HFF-Myc (cell line): ENCODE measurements at regions not wholly inside any gene's neighbourhood (a gene's known extent, or its start where the extent isn't known, plus 50 kb on each side); places are given as distances from the start of the nearest gene placed in this dataset.

Experiments
- DNase-seq: peaks from one replicate; pipeline ENCODE4 v3.0.0-alpha.2; 2011; ENCODE audit warnings: low read depth; ENCODE audit errors: extremely low read depth
- H3K4me3 ChIP-seq: replicated peaks from 2 replicates; pipeline ENCODE4 v1.5.1; 2011; ENCODE audit warnings: low read depth, mild to moderate bottlenecking, control low read depth, low read length
- CTCF ChIP-seq: IDR thresholded peaks from 2 replicates; pipeline ENCODE4 v1.5.1; 2012; ENCODE audit warnings: mild to moderate bottlenecking, low read depth, low read length, control low read depth; ENCODE audit errors: missing control alignments

GRCh38 chr3:13199006-13199776, 126.0 kb upstream of the IQSEC1 start:
- H3K4me3 ChIP-seq: no peak overlapping the region
- TF ChIP-seq CTCF: no peak
- no peak for DNase-seq

- no peak overlapping the region for H3K4me3 ChIP-seq
- TF ChIP-seq CTCF: no peak
- DNase-seq: no peak
These were observed 125.1 kb upstream of the IQSEC1 start for GRCh38 chr3:13198264-13198879.

- no peak overlapping the region for H3K4me3 ChIP-seq
- TF ChIP-seq CTCF: no peak
- no peak for DNase-seq
These were observed 124.6 kb upstream of the IQSEC1 start for GRCh38 chr3:13197795-13198194.

DNA sequence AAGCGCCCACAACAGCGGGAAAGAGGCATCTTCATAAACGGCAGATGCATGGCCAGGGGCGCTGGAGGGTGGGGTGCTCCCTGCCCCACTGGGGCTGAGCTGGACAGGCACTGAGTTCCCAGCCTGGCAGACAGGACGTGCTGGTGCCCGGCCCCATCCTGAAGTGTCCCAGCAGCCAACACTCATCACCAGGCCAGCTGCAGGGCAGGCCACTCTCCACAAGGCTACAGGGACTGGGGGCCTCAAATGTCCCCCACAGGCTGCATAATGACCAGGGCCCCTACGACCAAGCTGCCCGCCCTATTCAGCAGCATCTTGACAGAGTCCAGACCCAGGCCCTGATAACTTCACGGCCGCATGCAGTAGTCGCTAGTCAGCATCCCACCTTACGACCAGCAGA, 124.1 kb upstream of the IQSEC1 start:
- TF ChIP-seq CTCF: no peak
- H3K4me3 ChIP-seq: no peak overlapping the region

GRCh38 chr3:13195374-13195773, 122.1 kb upstream of the IQSEC1 start:
- no peak for DNase-seq
- no peak for TF ChIP-seq CTCF
- no peak overlapping the region for H3K4me3 ChIP-seq

More for the DNA sequence above, 124.1 kb upstream of the IQSEC1 start:
- DNase-seq: no peak

GRCh38 chr3:13194285-13195209, 121.3 kb upstream of the IQSEC1 start:
- TF ChIP-seq CTCF: no peak
- DNase-seq: no peak
- H3K4me3 ChIP-seq: no peak overlapping the region
